K562 (cell line): ENCODE measurements at regions not wholly inside any gene's neighbourhood (a gene's known extent, or its start where the extent isn't known, plus 50 kb on each side); places are given as distances from the start of the nearest gene placed in this dataset.

Experiments
- ATAC-seq: fragments of 200-7000 bp; cut with Tn5 transposase; 3 replicates; pipeline ENCODE4 v1.9.1; 2020; ENCODE audit warnings: moderate library complexity
- BruUV-seq: library from RNA; stranded (reverse); fragments of 400-500 nt; replicated peaks from 2 replicates; lab custom pipeline; 2021; lab: Mats Ljungman, UMichigan
- CTCF ChIA-PET: fragments of 300-600 bp; formaldehyde crosslinking; extraction: SDS; loops from one replicate; lab custom pipeline; 2021; ENCODE audit warnings: low intra/inter-chr PET ratio; lab: Yijun Ruan, JAX
- POLR2A ChIA-PET: fragments of 300-600, 350-650 bp; sonication (Branson Sonifier 250); formaldehyde crosslinking; extraction: SDS; loops from one replicate; lab custom pipeline; 2021; ENCODE audit warnings: antibody characterized with exemption, inconsistent platforms; lab: Yijun Ruan, JAX
- DNase-seq, 4 experiments: peaks; one replicate each; pipeline versions ENCODE4 v3.0.0 to v3.0.0-alpha.2; 2011 to 2018; ENCODE audit warnings: low spot score in 3 of 4, mixed read lengths in 3 of 4; ENCODE audit errors: extremely low read depth in 1 of 4
- FAIRE-seq: peaks from 2 replicates; lab custom pipeline; 2011; peaks lifted over from hg19 to GRCh38; lab: Jason Lieb, UNC
- H2AFZ ChIP-seq: 2 replicates; pipeline ENCODE4 v1.6.0; 2011; ENCODE audit warnings: low read depth, low read length, control low read depth, inconsistent platforms
- H3K27ac ChIP-seq: fragments of 200-600 bp; 3 replicates; pipeline ENCODE4 v1.8.0; 2011; ENCODE audit warnings: low read depth, mild to moderate bottlenecking, control low read depth, inconsistent platforms, low read length, moderate library complexity, mixed read lengths; ENCODE audit errors: extremely low read depth
- H3K27me3 ChIP-seq, 2 experiments: fragments of 300-600 bp in 1 of 2; 2 replicates in 1 of 2; 3 replicates in 1 of 2; pipeline versions ENCODE4 v1.6.0 to v1.8.0; 2011; ENCODE audit warnings: inconsistent platforms in 2 of 2, low read length in 2 of 2, mild to moderate bottlenecking in 1 of 2, mixed read lengths in 1 of 2, moderate library complexity in 1 of 2; ENCODE audit not compliant: control insufficient read depth in 2 of 2, insufficient read depth in 2 of 2
- H3K36me3 ChIP-seq: fragments of 300-600 bp; 3 replicates; pipeline ENCODE4 v1.8.0; 2011; ENCODE audit warnings: mild to moderate bottlenecking, low read length, inconsistent platforms; ENCODE audit not compliant: control insufficient read depth, insufficient read depth
- H3K4me1 ChIP-seq, 2 experiments: fragments of 200-600 bp in 1 of 2; replicated peaks in 1 of 2; 2 replicates in 1 of 2; 3 replicates in 1 of 2; pipeline versions ENCODE4 v1.5.1 to v1.8.0; 2011; ENCODE audit warnings: inconsistent platforms in 2 of 2, low read length in 2 of 2, mild to moderate bottlenecking in 1 of 2, mixed read lengths in 1 of 2, moderate library complexity in 1 of 2; ENCODE audit not compliant: control insufficient read depth in 2 of 2, insufficient read depth in 2 of 2
- H3K4me2 ChIP-seq: 2 replicates; pipeline ENCODE4 v1.6.1; 2011; ENCODE audit warnings: low read length, control low read depth, inconsistent platforms, mixed read lengths; ENCODE audit not compliant: insufficient read depth
- H3K4me3 ChIP-seq: fragments of 200-600 bp; sonication (generic), shearing (Covaris generic); 2 replicates; pipeline ENCODE4 v1.5.1; 2016; ENCODE audit warnings: control low read depth, inconsistent platforms
- H3K79me2 ChIP-seq: fragments of 200-600 bp; 3 replicates; pipeline ENCODE4 v1.8.0; 2011; ENCODE audit warnings: low read length, inconsistent platforms; ENCODE audit not compliant: control insufficient read depth, insufficient read depth
- H3K9ac ChIP-seq, 2 experiments: 2 replicates each; pipeline versions ENCODE4 v1.6.0 to v1.6.1; 2011; ENCODE audit warnings: low read depth in 2 of 2, low read length in 2 of 2, control low read depth in 1 of 2, inconsistent platforms in 1 of 2, mild to moderate bottlenecking in 1 of 2, mixed read lengths in 1 of 2; ENCODE audit not compliant: insufficient read depth in 1 of 2
- H3K9me1 ChIP-seq: one replicate; pipeline ENCODE4 v1.6.0; 2011; ENCODE audit warnings: inconsistent platforms, mild to moderate bottlenecking, low read length, moderate library complexity; ENCODE audit not compliant: control insufficient read depth, insufficient read depth
- H3K9me3 ChIP-seq: replicated peaks from 2 replicates; pipeline ENCODE4 v1.5.1; 2011; ENCODE audit warnings: low read depth, low read length, inconsistent platforms; ENCODE audit not compliant: control insufficient read depth, insufficient read depth
- H4K20me1 ChIP-seq: replicated peaks from 2 replicates; pipeline ENCODE4 v1.6.1; 2011; ENCODE audit warnings: low read length, inconsistent platforms, mixed read lengths; ENCODE audit not compliant: control insufficient read depth, insufficient read depth
- FOXP1 ChIP-seq: sonication (generic); formaldehyde crosslinking; IDR thresholded peaks from 2 replicates; pipeline ENCODE4 v1.8.0; 2022; ENCODE audit warnings: mild to moderate bottlenecking, missing genetic modification reagents
- KAT2B ChIP-seq: IDR thresholded peaks from one replicate; pipeline ENCODE4 v1.6.1; 2012; ENCODE audit warnings: low read depth, mild to moderate bottlenecking, control low read depth, inconsistent platforms, low read length, moderate library complexity
- MLLT1 ChIP-seq, 2 experiments: fragments of 450-650 bp; IDR thresholded peaks; 2 replicates each; pipeline ENCODE4 v1.6.1; 2016
- NFIC ChIP-seq: fragments of 450-650 bp; IDR thresholded peaks from 2 replicates; pipeline ENCODE4 v1.6.1; 2017; ENCODE audit warnings: mild to moderate bottlenecking, inconsistent platforms
- NR3C1 ChIP-seq: sonication (generic); formaldehyde crosslinking; IDR thresholded peaks from 2 replicates; pipeline ENCODE4 v1.8.1; 2022; ENCODE audit warnings: missing genetic modification reagents
- SRSF3 ChIP-seq: fragments of 200-400 bp; formaldehyde crosslinking; IDR thresholded peaks from 2 replicates; pipeline ENCODE4 v1.6.1; 2016; ENCODE audit warnings: mild to moderate bottlenecking, low read length, moderate library complexity; ENCODE audit not compliant: insufficient read depth
- TEAD4 ChIP-seq, 2 experiments: sonication (generic) in 1 of 2; formaldehyde crosslinking in 1 of 2; IDR thresholded peaks; 2 replicates each; pipeline versions ENCODE4 v1.6.1 to v1.8.0; 2012 to 2022; ENCODE audit warnings: borderline replicate concordance in 1 of 2, inconsistent platforms in 1 of 2, low read length in 1 of 2, mild to moderate bottlenecking in 1 of 2, missing genetic modification reagents in 1 of 2
- THRB ChIP-seq: fragments of 450-650 bp; formaldehyde crosslinking; conservative IDR thresholded peaks from 2 replicates; pipeline ENCODE4 v1.4.0; 2022; ENCODE audit warnings: mild to moderate bottlenecking, missing genetic modification characterization
- TRIM25 ChIP-seq: fragments of 450-650 bp; IDR thresholded peaks from 2 replicates; pipeline ENCODE4 v1.7.0; 2016; ENCODE audit warnings: borderline replicate concordance
- ZC3H4 ChIP-seq: sonication (generic); formaldehyde crosslinking; IDR thresholded peaks from 2 replicates; pipeline ENCODE4 v1.9.0; 2021; ENCODE audit warnings: missing genetic modification reagents, borderline replicate concordance
- ZNF347 ChIP-seq: fragments of 450-650 bp; formaldehyde crosslinking; IDR thresholded peaks from 2 replicates; pipeline ENCODE4 v1.4.0; 2020; ENCODE audit warnings: low read depth, mild to moderate bottlenecking, moderate library complexity
- ZNF785 ChIP-seq: fragments of 250-450 bp; sonication (Bioruptor Pico); IDR thresholded peaks from 2 replicates; pipeline ENCODE4 v1.4.0; 2020; ENCODE audit warnings: mild to moderate bottlenecking
- WGBS: fragments of 100-300 bp; shearing (Covaris generic); methylation state at CpG from one replicate; pipeline ENCODE4 v1.1.6; 2016; ENCODE audit warnings: low coverage, mixed read lengths; ENCODE audit not compliant: insufficient coverage; ENCODE audit errors: missing lambda C conversion rate; 5-methylcytosine and 5-hydroxymethylcytosine counted together
- in situ Hi-C: fragments of 300-500 bp; cut with MboI; formaldehyde crosslinking; loops from 4 replicates; pipeline ENCODE4 v1.15.0; 2018; ENCODE audit warnings: inconsistent platforms, mixed read lengths
- intact Hi-C: fragments of 100-400 bp; cut with micrococcal nuclease; formaldehyde crosslinking; loops from 2 replicates; pipeline ENCODE4 v1.14.2; 2022

- WGBS: 13% methylated on average over 1 of the region's 1 CpG
- Histone ChIP-seq H3K9me1 (no peaks in the 10 kb centered on the region), H3K27me3 (no peaks in the 10 kb centered on the region), H2AFZ (no peak overlapping the region), H3K27ac (no peak overlapping the region), H3K4me3 (no peak overlapping the region), H4K20me1 (no peaks in the 10 kb centered on the region), H3K79me2 (no peaks in the 10 kb centered on the region), H3K9ac (no peak overlapping the region), H3K9me3 (no peaks in the 10 kb centered on the region; the same call in 1 of the 2 replicates), H3K36me3 (no peaks in the 10 kb centered on the region), H3K4me1 (no peaks in the 10 kb centered on the region), H3K4me2 (no peak overlapping the region)
- intact Hi-C loops (no loop called here), in situ Hi-C loops (no loop called here)
- ChIA-PET POLR2A (no interaction called here), CTCF (no interaction called here)
- BruUV-seq: no TSS peak
- DNase-seq: no peak
- ATAC-seq: no peak
- FAIRE-seq: no peak
- TF ChIP-seq SRSF3: no peak
- no peak for TF ChIP-seq FOXP1 (CRISPR knock-in tag)
- TF ChIP-seq THRB (CRISPR knock-in tag): no peak
- no peak for TF ChIP-seq KAT2B
- no peak for TF ChIP-seq TRIM25
- TF ChIP-seq MLLT1 (IDR thresholded peaks at IDR 0.05): no peak
- TF ChIP-seq ZNF785 (CRISPR knock-in tag): no peak
- TF ChIP-seq TEAD4 (IDR thresholded peaks at IDR 0.05; ENCODE audit: low read length): no peak
- TF ChIP-seq TEAD4 (CRISPR knock-in tag; IDR thresholded peaks at IDR 0.05; ENCODE audit: borderline replicate concordance): no peak
- TF ChIP-seq ZC3H4: no peak
- no peak for TF ChIP-seq ZNF347 (CRISPR knock-in tag)
- no peak for TF ChIP-seq NR3C1 (CRISPR knock-in tag)
- no peak for TF ChIP-seq NFIC
Observed at GRCh38 chr4:66887061-66887460, 658.2 kb downstream of the CENPC start.
